ENCODE measurements at regions not wholly inside any gene's neighbourhood (a gene's known extent, or its start where the extent isn't known, plus 50 kb on each side); places are given as distances from the start of the nearest gene placed in this dataset.
A peak's percentile ranks its signal among the peaks of the same experiment; 100 is the strongest.

DNA sequence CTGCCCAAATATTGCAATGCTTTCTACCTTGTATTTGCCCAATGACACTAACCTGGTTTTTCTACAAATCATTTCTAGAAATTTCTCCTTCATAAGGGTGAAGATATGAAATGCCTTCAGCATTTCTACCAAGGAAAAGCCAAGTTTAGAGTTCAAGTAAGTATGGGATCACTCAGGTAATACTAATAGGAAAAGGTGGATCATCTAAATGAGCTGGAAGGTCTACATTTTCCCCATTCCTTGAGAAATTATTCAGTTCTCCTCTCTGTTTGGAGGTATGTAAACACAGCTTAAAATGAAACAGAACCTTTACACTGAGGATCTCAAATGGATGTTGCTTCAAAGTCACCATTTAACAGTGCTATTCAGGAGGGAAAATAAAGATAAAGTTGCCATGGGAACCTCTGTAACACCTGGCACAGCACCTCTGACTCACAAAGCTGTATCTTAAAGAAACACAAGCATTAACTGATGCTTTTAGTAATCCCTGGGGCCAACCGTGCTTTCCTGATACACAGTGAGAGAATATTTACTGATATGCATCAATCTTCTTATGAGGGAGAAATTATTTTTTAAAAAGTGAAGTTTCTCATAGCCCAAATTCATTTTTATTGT is 161.3 kb downstream of the DRD1 start:
- no peak for DNase-seq

DNA sequence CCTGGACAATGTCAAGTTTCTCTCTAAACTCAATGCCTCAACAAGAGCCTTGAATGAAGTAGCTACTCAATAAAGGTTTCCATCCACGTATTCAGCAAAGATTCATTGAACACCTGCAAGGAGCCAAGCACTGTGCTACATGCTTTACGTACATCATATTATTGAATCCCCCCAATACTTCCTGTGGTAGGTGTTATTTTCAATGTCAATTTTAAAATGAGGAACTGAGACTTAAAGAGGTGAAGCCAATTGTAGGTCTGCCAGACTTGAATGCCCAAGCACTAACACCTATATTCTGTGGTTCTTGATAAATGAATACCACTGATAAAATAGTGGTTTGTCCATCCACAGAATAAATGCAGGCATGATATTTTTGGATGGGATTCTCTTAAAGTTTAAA is 162.3 kb downstream of the DRD1 start:
- DNase-seq, result no peak

DNA sequence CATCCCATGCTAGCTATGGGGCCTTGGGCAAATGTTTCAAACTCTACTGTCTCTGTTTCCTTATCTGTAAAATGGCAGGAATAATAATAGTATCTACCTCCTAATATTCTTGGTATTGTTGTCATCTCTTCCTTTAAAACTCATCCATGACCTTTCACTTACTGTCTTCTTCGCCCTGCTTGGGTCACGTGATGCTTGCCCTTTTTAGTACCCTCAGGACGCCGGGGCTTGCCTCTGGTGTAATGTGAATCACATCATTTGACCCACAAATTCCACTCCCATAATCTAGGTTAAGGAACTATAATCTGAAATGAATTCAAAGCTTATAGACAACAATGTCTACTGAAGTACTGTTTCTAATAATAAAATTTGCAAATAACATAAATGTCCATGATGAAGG is 162.7 kb downstream of the DRD1 start:
- DNase-seq, result no peak

DNA sequence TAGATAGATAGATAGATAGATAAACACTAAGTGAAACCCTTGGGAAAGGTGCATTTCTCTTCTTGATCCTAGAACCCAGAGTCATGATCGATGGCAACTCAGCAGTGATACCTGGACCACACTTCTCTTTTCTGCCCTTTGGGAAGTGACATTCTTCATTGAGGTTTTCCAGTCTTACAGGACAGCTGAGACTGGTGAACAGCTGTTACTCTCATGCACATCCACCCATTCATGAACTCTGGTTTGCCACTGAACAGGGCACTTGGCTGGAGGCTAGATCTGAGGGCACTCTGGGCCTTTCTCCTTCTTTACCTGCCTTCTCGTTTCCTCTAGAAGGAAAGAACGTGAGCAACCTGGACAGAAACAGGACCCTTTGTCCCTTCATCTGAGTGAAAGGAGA is 164.5 kb downstream of the DRD1 start:
- no peak for DNase-seq

DNA sequence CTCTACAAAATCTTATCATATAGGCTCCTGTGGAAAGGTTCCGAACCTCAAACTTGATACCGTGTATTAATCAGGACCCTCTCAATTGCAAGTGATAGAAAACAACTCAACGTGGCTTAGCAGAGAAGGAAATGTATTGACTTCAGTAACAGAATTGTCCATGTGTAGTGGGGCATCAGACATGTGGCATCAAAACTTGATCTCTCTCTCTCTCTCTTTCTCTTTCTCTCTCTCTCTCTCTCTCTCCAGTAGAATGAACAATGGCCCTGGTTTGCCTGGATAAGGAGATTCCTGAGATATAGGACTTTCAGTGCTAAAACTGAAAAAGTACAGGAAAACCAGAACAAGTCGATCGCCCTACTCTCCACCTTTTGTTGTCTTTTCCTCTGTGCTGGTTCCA is 168.2 kb downstream of the DRD1 start:
- no peak for DNase-seq

DNA sequence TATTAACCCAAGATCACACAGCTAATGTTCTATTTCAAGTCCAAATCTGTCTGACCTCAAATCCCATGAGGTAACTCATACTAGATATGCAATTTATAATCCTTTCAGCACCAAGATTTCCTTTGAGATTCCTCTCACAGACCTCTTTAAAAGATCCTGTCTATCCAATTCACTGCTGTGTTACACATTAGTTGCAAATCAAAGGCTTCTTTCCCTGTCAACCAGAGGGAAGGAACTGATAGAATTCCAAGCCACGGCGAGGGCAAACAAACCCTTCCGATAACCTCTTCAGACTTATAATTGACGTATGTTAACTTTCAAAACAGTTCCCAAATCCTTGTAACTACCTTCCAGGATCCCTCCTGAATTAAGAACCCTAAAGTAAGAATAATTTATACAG is 168.9 kb downstream of the DRD1 start:
- no peak for DNase-seq

DNA sequence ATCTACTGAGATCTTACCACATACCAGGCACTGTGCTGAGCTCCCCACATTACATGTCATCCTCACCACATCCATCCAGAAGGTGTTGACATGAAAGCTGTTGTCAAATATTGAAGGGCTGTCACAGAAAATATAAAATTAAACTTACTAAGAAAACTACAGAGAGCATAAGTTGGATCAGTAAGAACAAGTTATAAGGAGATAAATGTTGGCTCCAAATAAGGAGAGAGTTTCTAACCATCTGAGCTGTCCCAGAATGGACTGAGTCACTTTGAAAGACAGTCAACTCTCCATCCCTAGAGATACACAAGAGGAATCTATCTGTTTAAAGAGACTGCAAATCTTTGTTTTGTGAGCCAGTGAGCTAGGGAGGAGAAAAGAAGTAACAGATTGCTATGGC is 169.8 kb downstream of the DRD1 start:
- no peak for DNase-seq

DNA sequence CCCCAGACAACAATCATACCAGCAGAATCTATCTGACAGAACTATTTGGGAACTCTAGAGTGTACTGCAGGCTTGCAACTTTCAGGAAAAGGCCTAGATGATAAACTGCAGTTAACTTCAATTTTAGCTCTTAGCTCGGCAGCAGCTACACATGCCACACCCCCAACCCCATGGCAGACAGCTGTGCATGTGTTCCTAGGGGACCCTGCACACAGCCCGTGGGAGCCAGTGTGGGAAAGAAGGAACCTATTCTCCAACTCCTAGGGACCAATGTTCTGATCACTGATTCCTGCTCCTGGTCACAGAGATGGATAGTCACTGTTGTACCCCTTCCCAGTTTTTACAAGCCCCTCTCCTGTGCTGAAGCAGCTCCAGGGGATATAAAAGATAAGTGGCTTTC is 179.6 kb downstream of the DRD1 start:
- no peak for DNase-seq

DNA sequence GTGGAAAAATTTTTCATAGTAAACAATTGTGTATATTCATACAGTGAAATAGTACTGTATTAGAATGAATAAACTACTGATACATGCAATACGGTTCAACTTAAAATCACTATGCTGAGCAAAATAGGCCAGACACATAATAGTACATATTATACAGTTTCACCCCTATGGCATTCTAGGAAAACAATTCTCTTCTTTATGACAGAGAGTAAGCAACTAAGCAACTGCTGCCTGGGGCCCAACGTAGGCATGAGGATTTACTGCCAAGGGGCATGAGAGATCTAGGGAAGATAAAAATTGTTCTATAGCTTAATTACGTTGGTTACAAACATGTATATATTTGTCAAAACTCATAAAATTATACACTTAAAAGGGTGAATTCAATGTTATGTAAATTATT is 180.2 kb downstream of the DRD1 start:
- no peak for DNase-seq

DNA sequence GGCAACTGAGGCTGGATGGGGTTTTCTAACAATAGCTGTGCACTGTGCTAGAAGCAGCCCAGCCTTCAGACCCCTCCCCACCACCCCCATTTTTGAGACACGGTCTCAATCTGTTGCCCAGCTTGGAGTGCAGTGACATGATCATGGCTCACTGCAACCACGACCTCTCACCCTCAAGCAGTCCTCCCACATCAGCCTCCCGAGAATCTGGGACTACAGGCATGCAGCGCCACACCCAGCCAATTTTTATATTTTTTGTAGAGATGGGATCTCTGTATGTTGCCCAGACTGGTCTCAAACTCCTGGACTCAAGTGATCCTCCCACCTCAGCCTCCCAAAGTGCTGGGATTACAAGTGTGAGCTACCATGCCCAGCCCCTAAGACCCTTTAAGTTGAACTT is 182.5 kb downstream of the DRD1 start:
- DNase-seq, result no peak

DNA sequence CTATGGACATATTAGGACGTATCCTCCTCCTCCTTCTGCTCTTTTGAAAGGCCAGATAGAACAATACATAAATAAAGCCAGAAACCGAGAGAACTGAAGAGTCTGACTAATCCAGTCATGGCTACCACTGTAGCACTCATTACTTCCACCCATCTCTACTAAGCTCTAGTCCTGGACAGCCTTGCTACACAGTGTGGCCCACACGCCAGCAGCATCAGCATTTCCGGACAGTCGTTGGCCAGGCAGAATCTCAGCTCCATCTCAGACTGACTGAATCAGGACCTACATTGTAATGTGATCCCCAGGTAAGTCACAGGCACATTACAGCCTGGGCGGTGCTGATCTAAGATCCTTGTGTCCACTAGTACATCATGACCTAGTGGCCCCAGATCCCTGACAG is 182.9 kb downstream of the DRD1 start:
- DNase-seq, result no peak

DNA sequence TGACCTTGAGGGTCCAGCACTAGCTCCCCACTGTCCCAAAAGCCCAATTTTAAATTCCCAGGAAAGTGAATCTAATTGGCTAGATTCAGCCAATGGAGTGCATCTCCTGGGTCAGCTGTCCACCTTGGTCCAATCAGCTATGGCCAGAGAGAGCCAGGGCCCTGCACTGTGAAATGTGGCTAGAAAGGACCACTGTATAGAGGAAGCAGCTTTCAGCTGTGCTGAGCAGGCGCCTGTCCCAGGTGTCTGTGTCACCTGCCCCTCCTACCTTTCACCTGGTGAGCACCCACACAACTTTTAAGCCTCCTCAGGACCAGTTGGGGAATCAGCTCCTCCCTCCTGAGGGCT is 186.2 kb downstream of the DRD1 start:
- DNase-seq, result no peak

DNA sequence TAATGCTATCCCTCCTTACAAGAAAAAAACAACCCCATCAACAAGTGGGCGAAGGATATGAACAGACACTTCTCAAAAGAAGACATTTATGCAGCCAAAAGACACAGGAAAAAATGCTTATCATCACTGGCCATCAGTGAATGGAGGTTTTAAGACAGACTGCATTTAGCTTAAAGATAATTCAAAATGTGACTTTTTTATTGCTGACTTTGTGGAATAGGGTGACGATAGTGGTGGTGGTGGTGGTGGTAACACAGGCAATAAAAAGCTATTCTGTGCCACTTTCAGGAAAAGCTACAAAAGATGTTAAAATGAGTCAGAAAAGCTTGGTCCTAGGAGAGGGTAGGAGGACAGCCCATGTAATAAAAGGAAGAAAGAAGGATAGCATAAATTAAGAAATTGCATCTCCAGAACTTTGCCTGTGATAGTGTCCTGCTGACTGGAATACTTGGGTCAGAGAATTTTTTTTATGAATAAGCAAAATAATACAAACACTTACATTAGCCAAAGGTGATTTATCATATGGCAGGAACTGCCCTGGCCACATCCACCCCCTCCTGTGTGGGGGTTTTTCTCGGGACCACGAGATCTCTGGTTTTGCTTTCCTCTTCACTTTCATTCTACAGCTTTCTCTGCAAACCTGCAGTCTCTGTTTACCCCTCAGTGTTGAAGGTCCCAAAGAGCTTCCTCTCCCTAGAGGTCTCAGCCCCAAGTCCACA is 186.7 kb downstream of the DRD1 start:
- DNase-seq, result no peak

DNA sequence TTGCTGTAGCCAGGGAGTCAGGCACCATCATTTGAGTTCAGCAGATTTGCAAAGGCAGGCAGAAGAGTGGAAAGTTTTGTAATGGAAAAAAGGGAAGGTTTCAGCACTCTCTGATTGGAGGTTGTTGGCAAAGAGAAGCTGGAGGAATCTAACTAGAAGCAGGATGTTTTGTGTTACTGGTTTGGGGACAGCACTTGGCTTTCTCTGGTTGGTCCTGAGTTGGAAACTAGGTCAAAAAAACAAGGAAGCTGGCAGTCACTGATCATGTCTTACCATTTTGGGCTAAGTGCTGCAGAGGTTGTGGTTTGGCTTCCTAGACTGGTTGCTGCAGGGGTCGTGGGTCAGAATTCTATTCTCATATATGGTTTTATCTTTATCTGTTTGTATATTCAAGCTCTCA is 189.8 kb downstream of the DRD1 start:
- no peak for DNase-seq

DNA sequence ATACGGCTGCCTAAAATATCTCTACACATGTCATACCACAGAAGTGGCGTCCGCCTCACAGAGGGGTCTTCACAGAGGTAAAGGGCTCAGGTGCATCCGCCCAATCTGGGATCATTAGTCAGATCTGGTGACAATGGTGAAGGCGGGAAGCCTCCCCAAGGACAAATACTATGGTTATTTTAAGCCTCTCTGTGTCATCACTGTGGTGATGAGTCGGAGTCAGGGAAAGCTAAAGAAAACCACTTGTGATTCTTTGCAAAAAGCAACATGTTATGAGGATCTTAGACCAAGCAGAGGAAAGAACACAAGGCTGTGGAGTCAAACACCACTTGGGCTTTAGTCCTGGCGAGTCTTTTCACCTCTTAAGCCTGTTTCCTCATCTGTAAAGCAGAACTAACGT is 190.4 kb downstream of the DRD1 start:
- no peak for DNase-seq

DNA sequence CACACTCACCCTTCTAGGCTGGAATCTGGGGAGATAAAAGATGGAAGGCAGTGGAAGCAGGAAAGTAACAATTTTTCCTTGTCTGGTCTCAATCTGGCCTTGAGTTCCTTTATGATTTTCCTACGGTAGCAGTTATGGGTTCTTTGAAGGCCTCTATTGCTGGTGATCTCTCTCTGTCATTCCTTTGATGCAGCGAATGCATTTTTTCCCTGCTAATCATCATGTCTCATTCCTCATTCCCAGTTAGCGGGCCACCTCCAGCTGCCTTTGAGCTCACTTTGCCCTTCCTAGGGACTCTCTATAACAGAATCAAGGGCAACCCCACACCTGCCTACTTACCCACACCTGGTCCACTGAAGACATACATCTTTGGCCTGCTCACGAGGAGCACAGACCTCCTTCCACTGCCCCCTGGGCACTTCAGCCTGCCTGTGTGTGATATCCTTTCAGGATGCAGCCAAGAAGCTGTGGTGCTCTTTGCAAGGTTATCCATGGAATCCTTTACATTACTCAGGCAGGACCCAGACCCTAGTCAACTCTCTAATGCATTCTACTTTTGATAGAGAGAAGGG is 191.7 kb downstream of the DRD1 start:
- DNase-seq, result no peak

DNA sequence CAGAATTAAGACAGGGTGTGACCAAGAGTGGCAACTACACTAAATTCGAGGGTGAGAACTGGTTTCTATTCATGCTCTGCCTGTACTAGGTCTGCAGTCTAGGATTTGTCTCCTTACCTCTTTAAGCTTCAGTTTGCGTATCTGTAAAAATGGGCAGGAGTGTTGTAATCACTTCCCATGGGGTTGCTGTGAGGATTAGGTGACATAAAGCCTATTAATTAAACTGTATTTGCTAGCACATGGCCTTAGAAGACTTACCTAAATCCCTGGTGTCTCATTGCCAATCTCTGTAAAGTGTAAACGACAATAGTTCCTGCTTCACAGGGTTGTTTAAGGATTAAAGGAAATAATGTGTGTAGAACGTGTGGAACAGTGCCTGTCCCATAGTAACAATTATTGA is 193.6 kb downstream of the DRD1 start:
- no peak for DNase-seq

DNA sequence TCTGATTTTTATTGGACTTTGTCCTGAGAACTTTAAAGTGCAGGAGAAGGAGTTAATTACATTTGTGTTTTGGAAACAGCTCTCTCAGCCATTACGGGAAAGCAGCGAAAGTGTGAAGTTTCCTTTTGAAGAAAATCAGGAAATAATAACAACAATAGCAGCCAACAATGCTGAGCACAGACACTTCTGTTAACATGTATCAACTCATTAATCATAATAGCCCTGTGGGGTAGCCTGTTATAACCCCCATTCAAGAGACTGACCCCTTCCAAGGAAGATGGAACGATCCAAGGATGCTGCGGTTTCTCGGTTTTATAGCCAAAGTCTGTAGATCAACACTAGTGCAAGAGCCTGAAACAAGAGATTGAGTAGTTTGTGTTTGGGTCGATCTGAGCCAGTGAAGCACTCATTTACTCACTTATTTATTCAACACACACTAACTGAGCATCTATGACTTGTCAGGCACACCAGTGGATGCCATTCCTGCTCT is 195.5 kb downstream of the DRD1 start:
- DNase-seq, result peak; percentile 24

DNA sequence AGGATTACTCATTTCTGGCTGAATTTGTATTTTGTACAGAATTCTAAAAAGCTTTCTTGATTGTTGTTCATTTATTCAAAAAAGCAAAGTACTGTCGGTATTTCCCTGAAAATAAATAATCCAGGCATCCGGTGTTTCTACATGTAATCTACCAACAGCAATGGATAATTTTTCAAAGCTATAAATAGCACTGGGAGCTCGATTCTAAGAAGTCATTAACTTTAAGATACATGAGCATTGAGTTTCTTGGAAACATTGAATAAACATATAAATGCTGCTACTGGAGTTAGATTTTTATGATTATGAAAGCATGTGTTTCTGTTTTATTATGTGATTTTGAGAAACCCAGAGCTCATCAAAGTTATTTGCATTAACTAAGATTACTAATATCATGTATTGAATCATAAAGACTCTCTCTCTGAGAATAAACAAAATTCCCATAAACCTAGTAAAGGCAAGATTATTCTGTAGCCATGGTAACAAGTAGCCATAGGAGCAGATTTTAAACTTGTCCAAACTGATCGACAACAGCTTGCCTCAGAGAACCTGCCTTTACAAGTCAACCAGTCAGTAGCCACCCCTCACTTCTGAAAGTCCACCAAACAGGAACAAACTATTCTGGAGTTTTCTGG is 197.0 kb downstream of the DRD1 start:
- DNase-seq, result no peak

DNA sequence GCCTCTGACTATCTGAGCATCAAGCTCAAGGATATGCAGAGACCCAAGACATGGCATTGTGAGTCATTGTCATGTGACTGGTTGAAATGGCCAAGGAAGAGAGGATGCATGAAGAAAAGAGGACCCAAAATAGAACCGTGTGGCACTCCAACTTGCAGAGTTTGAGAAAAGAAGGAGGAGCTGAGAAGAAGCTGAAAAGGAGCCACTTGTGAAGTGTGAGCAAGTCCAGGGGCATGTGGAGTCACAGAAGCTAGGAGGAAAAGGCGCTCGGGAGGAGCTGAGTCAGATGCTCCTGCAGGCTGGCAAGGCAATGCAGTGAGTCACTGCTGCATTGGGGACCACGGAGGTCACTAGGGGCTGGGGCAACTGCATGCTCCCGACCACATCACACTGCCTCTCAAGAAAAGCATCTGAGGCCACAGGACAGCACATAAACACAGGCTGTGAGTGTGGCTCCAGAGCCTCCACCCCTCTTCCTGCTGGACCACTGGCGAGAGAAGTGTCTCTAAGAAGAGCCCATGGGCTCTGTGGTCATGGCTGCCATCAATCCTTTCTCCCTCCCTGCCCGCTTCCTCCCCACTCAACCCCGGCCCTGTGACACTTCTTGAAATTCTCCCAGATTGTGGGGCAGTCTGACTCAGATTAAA is 197.6 kb downstream of the DRD1 start:
- no peak for DNase-seq

DNA sequence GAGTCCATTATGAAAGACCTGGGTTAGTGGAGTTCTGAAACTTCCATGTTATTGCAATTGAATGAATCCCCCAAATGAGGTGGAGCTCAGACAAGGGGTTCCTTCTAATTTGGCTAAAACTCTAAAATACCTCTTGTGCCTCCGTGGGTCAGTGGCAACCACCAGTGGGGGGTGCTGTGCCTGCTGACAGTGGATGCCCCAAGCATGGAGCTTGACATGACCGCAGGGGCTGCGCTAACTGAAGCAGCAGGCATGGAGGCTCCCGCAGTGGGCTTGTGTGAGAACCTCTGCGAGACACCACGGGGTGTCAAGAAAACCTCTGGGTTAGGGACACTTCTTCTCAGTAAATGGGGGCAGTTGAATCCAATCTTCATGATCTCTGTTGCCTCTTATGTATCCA is 200.5 kb downstream of the DRD1 start:
- DNase-seq, result no peak

DNA sequence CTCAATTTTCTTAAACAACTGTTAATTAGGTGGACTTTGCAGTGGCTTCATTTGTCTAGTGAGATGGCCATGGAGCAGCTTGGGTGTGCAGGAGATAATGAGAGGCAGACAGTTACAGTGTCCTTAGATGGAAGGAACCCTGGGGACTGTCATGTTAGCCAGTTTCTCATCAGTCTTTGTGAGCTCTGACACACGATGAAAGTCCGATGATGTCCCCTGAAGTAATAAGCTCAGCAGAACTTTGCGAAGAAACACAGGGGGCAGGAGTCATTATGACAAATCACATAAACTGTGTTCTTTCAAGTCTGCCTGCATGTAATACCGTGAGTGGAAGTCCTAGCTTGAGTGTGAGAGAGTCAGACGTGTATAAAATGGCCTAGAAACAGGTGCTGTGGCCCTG is 201.8 kb downstream of the DRD1 start:
- no peak for DNase-seq

DNA sequence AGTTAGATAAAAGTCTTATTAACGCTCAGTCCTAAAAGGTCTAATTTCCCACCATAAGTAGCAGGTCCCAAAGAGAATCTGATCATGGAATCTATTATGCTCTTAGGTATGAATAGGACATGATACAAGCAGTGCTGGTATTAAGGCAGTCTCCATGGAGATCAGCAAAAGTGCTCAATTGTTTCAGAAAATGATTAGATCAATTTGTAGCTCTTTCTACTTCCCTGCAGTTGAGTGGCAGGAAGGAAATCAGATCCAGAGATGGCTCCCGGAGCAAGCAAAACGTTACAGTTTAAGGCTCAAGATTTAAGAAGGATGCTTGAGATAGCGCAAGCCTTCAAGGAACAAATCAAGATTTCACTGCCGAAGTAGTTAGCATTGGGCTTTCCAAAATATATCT is 205.7 kb downstream of the DRD1 start:
- no peak for DNase-seq

DNA sequence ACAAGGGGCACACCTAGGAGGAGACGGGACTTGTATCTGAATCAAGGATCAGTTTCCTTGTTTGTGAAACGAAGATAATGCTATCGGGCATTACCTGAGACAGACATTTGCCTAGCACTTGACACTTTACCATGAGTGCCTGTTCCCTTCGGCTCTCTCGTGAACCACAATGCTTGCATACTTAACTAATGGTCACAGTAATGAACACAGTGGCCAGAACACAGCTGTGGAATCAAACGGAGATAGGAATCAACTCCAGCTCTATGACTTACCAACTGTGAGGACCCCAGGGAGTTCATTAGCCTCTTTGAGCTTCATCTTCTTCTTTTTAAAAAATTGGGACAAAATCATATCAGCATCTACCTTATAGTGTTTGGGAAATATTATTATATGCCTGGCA is 207.8 kb downstream of the DRD1 start:
- no peak for DNase-seq

All from NCI-H1105 treated with DMSO at 0.1 percent for 48 hours (cell line).